Hepatic stellate cell (primary cell): ENCODE measurements at regions not wholly inside any gene's neighbourhood (a gene's known extent, or its start where the extent isn't known, plus 50 kb on each side); places are given as distances from the start of the nearest gene placed in this dataset.
"Not testable (repeated sequence)": the region's sequence is repeated elsewhere in the genome, so short reads cannot be mapped to it uniquely, and the experiment has no call there.

Experiments used
- DNase-seq: peaks from one replicate; pipeline ENCODE4 v3.0.0; 2011; ENCODE audit warnings: low spot score

GRCh38 chr16:75996491-75996890 lies 270.2 kb upstream of the CPHXL start:
- no peak for DNase-seq

GRCh38 chr16:75997606-75998005 lies 271.3 kb upstream of the CPHXL start:
- DNase-seq, result no peak

- DNase-seq, result no peak
Observed at GRCh38 chr16:76007645-76008044, 269.6 kb upstream of the CNTNAP4 start.

- DNase-seq, result no peak
Observed at GRCh38 chr16:76023835-76024234, 253.4 kb upstream of the CNTNAP4 start.

GRCh38 chr16:76035689-76036088 lies 241.5 kb upstream of the CNTNAP4 start:
- DNase-seq, result no peak

- DNase-seq, result no peak
Observed at GRCh38 chr16:76038097-76038496, 239.1 kb upstream of the CNTNAP4 start.

- no peak for DNase-seq
Observed at GRCh38 chr16:76052725-76053124, 224.5 kb upstream of the CNTNAP4 start.

GRCh38 chr16:76059186-76059585 lies 218.0 kb upstream of the CNTNAP4 start:
- DNase-seq, result no peak

- DNase-seq, result no peak
Observed at GRCh38 chr16:76059701-76060100, 217.5 kb upstream of the CNTNAP4 start.

GRCh38 chr16:76071690-76072089 lies 205.5 kb upstream of the CNTNAP4 start:
- no peak for DNase-seq

- DNase-seq, result no peak
Observed at GRCh38 chr16:76081967-76082366, 195.2 kb upstream of the CNTNAP4 start.

GRCh38 chr16:76106647-76107046 lies 170.6 kb upstream of the CNTNAP4 start:
- DNase-seq, result no peak

- DNase-seq, result no peak
Observed at GRCh38 chr16:76108460-76108859, 168.7 kb upstream of the CNTNAP4 start.

GRCh38 chr16:76114681-76115080 lies 162.5 kb upstream of the CNTNAP4 start:
- DNase-seq, result no peak

GRCh38 chr16:76118344-76118743 lies 158.9 kb upstream of the CNTNAP4 start:
- no peak for DNase-seq

- DNase-seq, result no peak
Observed at GRCh38 chr16:76121636-76122035, 155.6 kb upstream of the CNTNAP4 start.

GRCh38 chr16:76123966-76124365 lies 153.2 kb upstream of the CNTNAP4 start:
- DNase-seq, result no peak

GRCh38 chr16:76125871-76126270 lies 151.3 kb upstream of the CNTNAP4 start:
- DNase-seq, result no peak

GRCh38 chr16:76138056-76138455 lies 139.1 kb upstream of the CNTNAP4 start:
- not testable (repeated sequence) for DNase-seq

GRCh38 chr16:76157629-76158028 lies 119.6 kb upstream of the CNTNAP4 start:
- no peak for DNase-seq

GRCh38 chr16:76162046-76162445 lies 115.2 kb upstream of the CNTNAP4 start:
- no peak for DNase-seq

GRCh38 chr16:76164970-76165558 lies 112.1 kb upstream of the CNTNAP4 start:
- DNase-seq, result no peak

- DNase-seq, result no peak
Observed at GRCh38 chr16:76175718-76176117, 101.5 kb upstream of the CNTNAP4 start.

- DNase-seq, result no peak
Observed at GRCh38 chr16:76176153-76176552, 101.0 kb upstream of the CNTNAP4 start.

GRCh38 chr16:76176616-76177015 lies 100.6 kb upstream of the CNTNAP4 start:
- no peak for DNase-seq
